RPMI7951 (cell line): ENCODE measurements at regions not wholly inside any gene's neighbourhood (a gene's known extent, or its start where the extent isn't known, plus 50 kb on each side); places are given as distances from the start of the nearest gene placed in this dataset.

Experiments
- DNase-seq: peaks from one replicate; pipeline ENCODE4 v3.0.0-alpha.2; 2012; ENCODE audit warnings: low read depth

DNA sequence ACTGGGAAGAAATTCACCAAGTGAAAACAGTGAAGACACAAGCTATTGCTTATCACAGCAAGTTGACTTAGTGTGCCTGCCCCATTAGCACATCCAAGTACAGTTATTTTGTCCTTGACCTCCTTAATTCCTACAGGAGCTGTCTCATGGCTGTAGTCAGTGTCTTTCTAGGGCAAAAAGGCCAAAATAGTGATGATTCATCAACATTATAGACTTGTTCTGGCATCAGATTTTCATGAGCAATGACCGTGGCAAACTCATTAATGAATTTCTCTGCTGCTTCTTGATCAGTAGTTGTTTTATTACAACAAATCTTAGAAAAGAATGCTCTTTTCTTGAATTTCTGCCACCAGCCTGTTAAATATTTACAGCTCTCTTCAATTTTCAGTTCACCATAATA is 1169.3 kb upstream of the DDX18 start:
- DNase-seq: no peak

GRCh38 chr2:116668691-116669090 is 1145.8 kb upstream of the DDX18 start:
- DNase-seq: no peak

DNA sequence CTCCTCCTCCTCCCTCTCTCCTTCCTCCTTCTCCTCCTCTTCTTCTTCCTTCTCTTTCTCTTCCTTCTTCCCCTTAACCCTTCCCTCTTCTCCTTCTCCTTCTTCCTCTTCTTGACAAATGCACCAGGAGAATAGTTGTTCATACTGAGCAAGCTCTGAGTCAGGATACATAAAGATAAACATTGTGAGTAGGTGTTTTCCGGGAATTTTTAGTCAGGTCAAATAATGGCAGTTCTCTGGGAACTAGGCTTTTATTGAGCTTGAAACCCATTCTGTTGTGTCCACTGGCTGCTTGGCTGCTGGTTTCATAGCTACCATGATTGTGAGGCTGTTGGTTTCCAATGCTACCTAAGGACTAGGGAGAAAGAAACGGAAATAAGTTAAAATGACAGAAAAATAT is 1144.7 kb upstream of the DDX18 start:
- no peak for DNase-seq

GRCh38 chr2:116674188-116674587 is 1140.3 kb upstream of the DDX18 start:
- DNase-seq: no peak

DNA sequence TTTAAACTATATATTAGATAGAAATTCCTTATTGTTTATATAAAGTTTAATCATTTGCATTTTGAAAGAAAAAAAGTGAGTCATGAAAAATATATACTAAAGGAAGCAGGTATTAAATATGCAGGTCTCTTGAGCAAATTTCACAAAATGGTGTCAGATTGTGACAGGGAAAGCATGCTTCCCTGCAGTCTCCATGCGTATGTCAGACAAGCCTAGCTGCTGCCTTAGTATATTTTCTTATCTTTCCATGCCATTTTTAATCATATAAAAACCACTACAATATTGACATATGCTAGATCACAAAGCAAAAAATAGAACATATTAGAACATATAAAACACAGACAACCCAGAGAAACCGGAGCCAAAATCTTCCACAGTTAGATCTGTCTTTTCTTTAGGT is 1137.7 kb upstream of the DDX18 start:
- no peak for DNase-seq

DNA sequence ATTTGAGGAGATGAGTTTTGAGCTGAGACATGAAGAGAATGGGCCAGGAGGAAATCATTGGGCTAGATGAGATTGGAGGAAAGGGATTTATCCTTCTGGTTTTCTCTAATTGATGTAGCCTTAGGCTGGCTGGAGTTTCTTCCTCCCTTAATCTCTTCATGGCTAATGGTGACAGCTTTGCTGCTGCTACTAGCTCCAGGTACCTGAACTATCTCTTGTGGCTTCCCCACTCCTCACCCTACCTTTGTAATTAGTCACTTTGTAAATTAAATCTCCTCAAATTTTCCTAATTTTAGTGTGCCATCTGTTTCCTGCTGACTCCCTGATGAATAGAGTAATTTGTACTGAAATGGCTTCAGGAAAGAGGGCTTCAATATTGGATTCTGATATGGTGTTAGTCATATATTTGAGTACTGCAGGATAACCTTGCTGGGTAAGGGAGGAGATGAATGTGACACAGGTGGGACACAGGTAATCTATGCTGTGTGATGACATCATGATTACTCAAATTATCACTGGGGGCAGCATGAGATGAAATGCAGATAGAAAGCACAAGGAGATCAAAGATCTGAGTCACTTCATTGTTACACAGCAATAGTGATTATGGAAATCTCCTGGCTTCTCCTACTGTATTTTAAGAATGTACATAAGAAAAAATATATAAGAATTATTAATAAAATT is 1134.1 kb upstream of the DDX18 start:
- DNase-seq: no peak

DNA sequence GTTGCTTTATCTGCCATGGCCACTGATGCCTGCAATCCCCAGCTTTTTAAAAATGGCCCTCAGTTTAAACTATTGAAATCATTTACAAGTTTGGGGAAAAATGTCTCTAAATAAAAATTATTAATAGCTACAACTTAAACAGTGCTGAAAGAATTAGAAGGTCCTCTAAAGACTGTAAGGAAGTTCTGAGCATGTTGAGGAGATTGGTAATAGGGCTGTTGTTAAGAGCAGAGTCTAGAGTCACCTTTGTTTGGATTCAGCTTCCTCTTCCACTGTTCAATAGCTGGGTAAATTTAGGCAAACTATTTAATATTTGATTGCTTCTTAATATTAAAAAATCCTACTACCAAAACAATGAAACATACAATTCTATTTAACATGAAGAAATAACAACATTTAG is 1127.1 kb upstream of the DDX18 start:
- DNase-seq: no peak

DNA sequence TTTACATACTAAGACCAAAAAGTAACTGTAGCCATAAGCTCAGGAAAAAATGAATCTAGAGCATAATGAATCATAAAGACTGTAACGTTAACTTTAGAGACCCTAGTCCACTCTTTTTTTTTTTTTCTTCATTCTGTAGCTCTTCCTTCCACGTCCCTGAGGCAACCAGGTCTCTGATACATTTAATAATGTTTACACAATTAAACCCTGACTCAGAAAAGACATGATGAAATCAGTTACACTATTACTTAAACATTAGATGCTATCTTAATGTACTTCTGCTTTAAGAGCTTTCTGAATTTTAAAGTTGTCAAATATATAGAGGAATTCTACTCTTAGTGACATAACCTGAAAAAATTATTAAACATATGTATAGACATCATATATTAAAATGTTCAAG is 1121.5 kb upstream of the DDX18 start:
- DNase-seq: no peak

DNA sequence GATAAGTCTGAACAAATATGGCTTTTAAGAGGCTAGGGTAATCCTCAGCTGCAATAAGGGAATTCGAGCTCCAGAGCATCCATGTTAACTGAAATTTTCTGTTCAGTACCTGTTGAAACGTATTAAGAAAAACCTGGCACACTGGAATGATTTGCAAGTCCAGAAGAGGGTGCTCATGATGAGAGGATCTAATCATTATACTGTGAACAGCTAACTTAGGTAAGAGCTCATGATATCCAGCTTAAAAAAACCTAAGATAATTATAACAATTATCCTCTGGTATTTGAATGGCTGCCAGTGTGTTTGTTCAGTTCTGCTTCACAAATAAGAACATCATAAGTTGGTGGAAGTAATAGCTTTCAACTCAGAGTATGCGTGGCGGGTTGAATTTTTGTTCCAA is 1118.3 kb upstream of the DDX18 start:
- DNase-seq: no peak

- no peak for DNase-seq
These were observed 1117.6 kb upstream of the DDX18 start for GRCh38 chr2:116696903-116697302.

- no peak for DNase-seq
These were observed 1108.1 kb upstream of the DDX18 start for GRCh38 chr2:116706396-116706795.

DNA sequence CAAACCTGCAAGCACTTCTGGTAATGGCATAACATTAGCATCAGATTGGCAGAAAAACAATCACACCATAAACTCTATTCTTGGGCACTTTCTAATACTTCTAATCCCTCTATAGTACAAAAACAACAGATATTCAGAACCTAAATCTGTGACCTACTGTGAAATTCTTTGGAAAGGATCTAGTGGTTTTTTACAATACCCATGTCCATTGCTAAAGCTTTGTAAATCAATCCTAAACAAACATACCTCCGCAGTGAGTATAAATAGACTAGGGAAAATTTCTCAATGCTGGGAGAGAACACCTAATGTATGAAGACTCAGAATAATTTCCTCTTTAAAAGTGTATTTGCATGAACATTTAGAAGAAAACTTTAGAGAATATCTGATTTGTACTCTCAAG is 1098.5 kb upstream of the DDX18 start:
- no peak for DNase-seq

DNA sequence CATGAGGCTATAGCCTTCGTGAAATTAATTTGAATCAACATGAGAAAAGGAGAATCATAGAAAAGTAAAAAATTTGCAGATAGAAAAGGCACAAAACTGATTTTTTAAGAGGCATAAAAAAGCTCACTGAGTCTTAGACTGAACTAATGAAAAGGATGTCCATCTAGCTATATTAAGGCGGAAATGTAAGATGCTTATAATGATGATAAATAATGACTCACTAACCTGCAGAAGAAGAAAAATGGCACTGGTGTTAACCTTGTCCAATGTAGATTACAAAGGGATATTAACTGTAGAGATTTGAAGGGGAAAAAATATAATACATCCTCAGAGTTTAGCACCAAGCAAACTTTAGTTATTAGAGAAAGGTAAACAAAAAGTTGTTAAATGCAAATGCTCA is 1098.0 kb upstream of the DDX18 start:
- DNase-seq: no peak

DNA sequence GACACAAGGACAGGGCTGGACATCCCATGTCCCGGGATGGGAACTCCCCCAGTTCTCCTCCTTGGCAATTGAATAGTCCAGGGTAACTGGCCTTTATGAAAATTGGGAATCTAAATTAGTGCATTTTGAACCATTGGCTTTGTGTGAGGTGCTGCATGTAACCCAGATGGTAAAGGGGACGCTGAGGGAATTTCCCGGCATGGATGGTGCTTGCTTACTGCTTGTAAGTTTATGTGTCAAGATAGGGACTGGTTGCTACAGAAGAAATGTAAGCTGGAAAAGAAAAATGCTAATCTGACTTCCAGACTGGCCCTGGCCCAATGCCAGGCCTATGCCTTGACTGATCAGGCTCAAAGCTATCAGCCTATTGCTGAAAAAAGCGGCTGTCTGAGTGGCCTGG is 1096.7 kb upstream of the DDX18 start:
- DNase-seq: no peak

DNA sequence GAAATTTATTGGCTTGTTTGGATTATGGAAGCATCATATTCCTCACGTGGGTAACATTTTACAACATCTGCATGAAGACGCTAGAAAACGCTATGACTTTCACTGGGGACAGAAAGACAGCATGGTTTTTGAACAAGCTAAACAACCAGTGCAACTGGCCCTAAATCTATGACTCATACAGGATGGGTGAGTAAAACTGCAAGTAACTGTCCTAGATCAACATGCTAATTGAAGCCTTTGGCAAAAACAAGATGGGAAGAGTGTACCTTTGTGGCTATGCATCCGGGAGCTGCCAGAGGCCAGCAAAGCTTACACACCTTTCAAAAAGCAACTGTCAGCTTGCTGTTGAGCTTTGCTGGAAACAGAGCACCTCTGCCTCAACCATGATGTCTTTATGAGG is 1096.0 kb upstream of the DDX18 start:
- DNase-seq: no peak

- peak; percentile 5 for DNase-seq
These were observed 1094.7 kb upstream of the DDX18 start for GRCh38 chr2:116719836-116720235.

- DNase-seq: no peak
These were observed 1089.9 kb upstream of the DDX18 start for GRCh38 chr2:116724550-116724949.

DNA sequence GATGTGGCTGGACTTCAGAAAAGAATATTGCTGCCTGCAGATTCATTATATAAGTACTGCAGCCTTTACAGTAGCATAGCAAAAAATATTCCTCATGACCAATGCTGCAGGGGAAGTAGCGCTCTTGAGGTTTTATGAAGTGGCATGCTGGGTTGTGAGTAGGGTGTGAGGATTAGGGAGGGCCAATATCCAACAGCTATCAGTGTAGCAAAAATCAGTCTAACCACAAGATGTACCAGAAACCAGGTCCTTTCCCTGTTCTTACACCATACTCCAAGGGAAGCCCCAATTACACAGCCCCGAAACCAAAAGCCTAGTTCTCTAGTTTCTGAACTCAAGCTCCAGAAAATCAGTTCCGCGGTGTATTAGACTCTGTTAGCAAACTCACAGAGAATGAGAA is 1082.2 kb upstream of the DDX18 start:
- no peak for DNase-seq

GRCh38 chr2:116733699-116734098 is 1080.8 kb upstream of the DDX18 start:
- no peak for DNase-seq

DNA sequence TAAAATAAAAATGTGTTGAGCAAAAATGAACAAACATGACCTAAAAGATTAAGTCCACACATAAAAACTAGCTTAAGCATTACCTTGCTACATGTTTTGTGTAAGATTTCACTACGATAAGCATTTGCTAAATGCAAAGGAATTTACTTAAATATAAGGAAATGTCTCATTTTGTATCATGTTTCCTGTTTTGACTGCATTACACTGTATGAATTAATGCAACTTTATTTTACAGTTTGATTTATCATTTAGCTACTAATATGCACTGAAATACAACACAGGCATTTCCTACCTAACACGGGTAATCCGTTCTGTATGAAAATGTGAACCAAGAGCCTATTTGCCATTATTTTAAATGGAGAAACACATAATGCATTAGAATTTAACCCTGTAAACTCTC is 1076.5 kb upstream of the DDX18 start:
- no peak for DNase-seq

- no peak for DNase-seq
These were observed 1067.4 kb upstream of the DDX18 start for GRCh38 chr2:116747103-116747502.

DNA sequence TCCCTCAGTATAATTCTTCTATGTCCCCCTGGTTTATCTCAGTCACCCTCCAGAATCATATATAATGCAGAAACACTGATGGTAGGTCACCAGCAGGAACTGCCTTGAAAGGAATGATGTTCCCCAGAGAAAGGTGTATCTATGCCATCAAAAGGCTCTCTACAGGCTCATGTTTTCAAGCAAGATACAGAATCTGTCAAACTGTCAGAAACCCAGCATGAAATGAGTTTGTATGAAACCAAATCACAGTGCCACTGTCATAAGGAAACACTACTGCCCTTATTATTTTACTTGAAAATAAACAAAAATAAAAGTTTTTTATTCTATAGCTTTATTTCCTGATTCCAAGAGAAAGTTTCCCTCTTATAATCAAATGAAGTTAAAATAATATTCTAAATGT is 1064.5 kb upstream of the DDX18 start:
- DNase-seq: no peak

DNA sequence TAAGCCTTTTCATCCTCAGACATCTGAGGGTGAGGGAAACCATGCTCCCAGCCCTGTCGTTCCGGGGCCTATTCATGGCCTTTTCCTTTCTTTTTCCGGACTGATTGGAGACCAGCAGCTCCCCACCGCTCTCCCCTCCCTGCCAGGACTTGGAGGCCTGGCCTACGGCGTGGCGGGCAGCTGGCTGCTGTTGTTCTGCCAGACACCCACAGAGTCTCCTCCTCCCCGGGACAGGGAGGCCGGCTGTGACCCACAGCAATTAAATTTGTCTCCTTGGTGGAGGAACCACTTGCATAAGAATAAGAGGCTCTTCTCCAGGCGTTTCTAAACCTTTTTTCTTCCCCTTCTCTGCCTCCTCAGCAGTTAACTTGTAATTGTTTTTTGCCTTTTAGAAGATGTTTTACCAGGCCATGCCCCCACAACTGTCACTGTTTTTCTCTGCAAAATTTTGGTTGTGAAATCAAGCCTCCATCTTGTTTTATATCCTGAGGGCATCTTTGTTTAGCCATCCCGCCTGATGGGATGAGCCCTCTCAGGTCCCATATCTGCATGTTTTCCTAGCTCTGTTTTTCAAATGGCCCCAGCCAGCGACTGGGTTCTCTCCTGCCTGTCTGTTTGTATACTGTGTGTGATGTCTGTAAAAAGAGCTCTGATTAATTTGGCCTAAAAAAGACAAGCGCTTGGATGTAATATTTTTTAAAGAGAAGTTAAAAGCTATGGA is 1060.0 kb upstream of the DDX18 start:
- DNase-seq: no peak

GRCh38 chr2:116761864-116762263 is 1052.6 kb upstream of the DDX18 start:
- no peak for DNase-seq
